SK-N-SH treated with all-trans-retinoic acid at 6 μM for 48 hours (cell line): ENCODE measurements at regions not wholly inside any gene's neighbourhood (a gene's known extent, or its start where the extent isn't known, plus 50 kb on each side); places are given as distances from the start of the nearest gene placed in this dataset.

Experiments used
- BACH2 ChIP-seq: fragments of 250-450 bp; sonication (Bioruptor Pico); IDR thresholded peaks from 2 replicates; pipeline ENCODE4 v1.9.0; 2021; ENCODE audit warnings: mild to moderate bottlenecking, borderline replicate concordance
- PATZ1 ChIP-seq: fragments of 250-450 bp; sonication (Bioruptor Pico); IDR thresholded peaks from 2 replicates; pipeline ENCODE4 v1.8.0; 2020; ENCODE audit warnings: mild to moderate bottlenecking, moderate library complexity, borderline replicate concordance
- PPARA ChIP-seq: fragments of 250-450 bp; sonication (Bioruptor Pico); IDR thresholded peaks from 2 replicates; pipeline ENCODE4 v1.5.0; 2020; ENCODE audit warnings: mild to moderate bottlenecking, borderline replicate concordance
- SNAI2 ChIP-seq: fragments of 250-450 bp; sonication (Bioruptor Pico); IDR thresholded peaks from 2 replicates; pipeline ENCODE4 v1.5.0; 2020; ENCODE audit warnings: mild to moderate bottlenecking, moderate library complexity
- TOX ChIP-seq: fragments of 250-450 bp; sonication (Bioruptor Pico); IDR thresholded peaks from 2 replicates; pipeline ENCODE4 v1.8.0; 2021; ENCODE audit warnings: mild to moderate bottlenecking, moderate library complexity, borderline replicate concordance
- ZC3H10 ChIP-seq: fragments of 250-450 bp; sonication (Bioruptor Pico); IDR thresholded peaks from 2 replicates; pipeline ENCODE4 v1.5.1; 2021; ENCODE audit warnings: mild to moderate bottlenecking, moderate library complexity
- ZFP30 ChIP-seq: fragments of 450-650 bp; formaldehyde crosslinking; IDR thresholded peaks from 2 replicates; pipeline ENCODE4 v1.5.0; 2022; ENCODE audit warnings: mild to moderate bottlenecking, moderate library complexity
- ZNF565 ChIP-seq: fragments of 450-650 bp; formaldehyde crosslinking; conservative IDR thresholded peaks from 2 replicates; pipeline ENCODE4 v1.5.0; 2020; ENCODE audit warnings: low read depth, mild to moderate bottlenecking, moderate library complexity

- TF ChIP-seq PATZ1 = no peak
- no peak for TF ChIP-seq BACH2 (CRISPR knock-in tag)
- TF ChIP-seq ZFP30 = no peak
- no peak for TF ChIP-seq ZC3H10 (CRISPR knock-in tag)
- TF ChIP-seq SNAI2 (CRISPR knock-in tag) = no peak
- TF ChIP-seq TOX (CRISPR knock-in tag) = no peak
- no peak for TF ChIP-seq ZNF565 (CRISPR knock-in tag)
- no peak for TF ChIP-seq PPARA (CRISPR knock-in tag)
Observed at GRCh38 chr2:212677466-212677865, 138.9 kb upstream of the ERBB4 start.
